HG02759 (cell line): ENCODE measurements at regions not wholly inside any gene's neighbourhood (a gene's known extent, or its start where the extent isn't known, plus 50 kb on each side); places are given as distances from the start of the nearest gene placed in this dataset.
A peak's percentile ranks its signal among the peaks of the same experiment; 100 is the strongest.
"Not testable (repeated sequence)": the region's sequence is repeated elsewhere in the genome, so short reads cannot be mapped to it uniquely, and the experiment has no call there.

Experiments
- ATAC-seq: cut with Tn5 transposase; IDR thresholded peaks from one replicate; pipeline ENCODE4 v1.9.1; 2021; ENCODE audit warnings: mild to moderate bottlenecking, moderate library complexity; ENCODE audit not compliant: unreplicated experiment

DNA sequence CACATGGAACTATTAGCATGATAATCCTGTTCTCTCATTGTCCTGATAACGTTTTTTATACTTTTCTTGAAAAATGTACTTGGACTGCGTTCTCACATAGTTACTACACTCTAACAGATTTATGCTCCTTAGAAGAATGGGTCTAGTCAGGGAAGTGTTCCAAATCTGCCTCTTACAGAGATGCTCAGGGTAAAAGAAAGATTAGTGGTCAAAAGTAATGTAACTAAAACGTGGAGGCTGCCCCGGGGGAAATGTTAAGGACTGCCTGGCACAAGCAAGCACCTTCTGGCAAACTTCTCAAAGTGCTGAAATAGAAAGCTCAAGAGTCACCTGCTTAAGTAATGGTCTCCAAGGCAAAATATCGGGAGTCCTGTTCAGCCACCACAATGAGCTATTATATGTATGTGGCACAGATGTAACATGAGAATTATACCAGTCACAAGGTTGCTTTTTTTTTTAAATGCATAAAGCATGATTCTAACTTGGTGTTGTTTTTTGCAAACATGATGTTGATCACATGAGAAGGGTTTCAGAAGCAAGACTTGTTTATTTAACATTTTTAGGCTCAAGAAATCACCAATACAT lies 244.5 kb upstream of the JARID2 start:
- no peak for ATAC-seq

GRCh38 chr6:15008269-15008668 lies 237.6 kb upstream of the JARID2 start:
- ATAC-seq, result no peak

DNA sequence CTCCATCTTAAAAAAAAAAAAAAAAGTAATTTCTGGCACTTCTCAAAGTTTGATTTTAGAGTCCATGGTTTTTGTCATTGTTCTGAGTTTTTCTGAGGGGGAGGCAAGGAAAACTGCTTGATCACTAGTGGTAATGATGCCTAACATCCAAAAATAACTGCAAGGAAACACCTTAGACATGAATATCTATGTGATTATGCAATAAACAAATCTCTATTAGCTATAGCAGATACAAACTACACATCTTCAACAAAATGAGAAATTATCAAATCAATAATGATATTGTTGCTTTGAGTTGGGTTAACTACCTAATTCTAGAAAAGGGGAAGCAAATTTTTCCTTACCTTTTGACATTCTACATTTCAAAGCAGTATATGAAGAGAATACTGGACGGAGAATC lies 230.9 kb upstream of the JARID2 start:
- ATAC-seq, result no peak

DNA sequence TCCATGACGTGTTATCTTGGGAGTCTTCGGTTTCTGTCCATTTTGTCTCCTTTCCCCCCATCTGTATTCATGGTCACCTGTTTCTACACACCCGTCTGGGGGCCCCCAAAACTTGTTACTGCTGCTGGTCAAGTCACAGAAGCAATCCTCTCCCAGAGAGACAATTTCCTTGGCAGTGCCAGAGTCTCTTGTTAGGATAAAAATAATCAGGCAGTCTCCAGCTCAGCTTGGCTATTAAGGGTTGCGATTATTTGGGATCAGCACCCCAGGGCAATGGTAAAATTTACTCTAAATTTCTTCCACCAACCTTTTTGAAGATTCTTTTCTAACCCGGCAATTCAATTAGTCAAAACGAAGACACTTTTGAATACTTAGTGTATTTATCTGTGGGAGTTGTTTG lies 229.1 kb upstream of the JARID2 start:
- no peak for ATAC-seq

- no peak for ATAC-seq
These were observed 228.6 kb upstream of the JARID2 start for GRCh38 chr6:15017261-15017660.

DNA sequence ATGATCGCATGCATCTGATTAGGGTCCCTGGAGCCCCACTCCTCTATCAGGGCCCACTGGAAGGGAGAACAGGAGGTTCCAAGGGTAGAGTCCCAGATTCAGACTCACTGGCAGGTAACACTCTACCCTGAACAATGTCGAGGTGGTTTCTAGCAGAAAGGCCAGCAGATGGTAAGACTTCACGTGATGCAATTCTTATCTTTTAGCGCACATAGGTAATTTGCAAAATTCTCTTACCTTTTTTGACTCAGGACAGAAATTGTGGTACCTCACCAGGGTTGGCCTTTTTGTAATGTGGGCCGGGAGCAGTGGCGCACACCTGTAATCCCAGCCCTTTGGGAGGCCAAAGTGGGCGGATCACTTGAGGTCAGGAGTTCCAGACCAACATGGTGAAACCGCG lies 228.1 kb upstream of the JARID2 start:
- no peak for ATAC-seq

DNA sequence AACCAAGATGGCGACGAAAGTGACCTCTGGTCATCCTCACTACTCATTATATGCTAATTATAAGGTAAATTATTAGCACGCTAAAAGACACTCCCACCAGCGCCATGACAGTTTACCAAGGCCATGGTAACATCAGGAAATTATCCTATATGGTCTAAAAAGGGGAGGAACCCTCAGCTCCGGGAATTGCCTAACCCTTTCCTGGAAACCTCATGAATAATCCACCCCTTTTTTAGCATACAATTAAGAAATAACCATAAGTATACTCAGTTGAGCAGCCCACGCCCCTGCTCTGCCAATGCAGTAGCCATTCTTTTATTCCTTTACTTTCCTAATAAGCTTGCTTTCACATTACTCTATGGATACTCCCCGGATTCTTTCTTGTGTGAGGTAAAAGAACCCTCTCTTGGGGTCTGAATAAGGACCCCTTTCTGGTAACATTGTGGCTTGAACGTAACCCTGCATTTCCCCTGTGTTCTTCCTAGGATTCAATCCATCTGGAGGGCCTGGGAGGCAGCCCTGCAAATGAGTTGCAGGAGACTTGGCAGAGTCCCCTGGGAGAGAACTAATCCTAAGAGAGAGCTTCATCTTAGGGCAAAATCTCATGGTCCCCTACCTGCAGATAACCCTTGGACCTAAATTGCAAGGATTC lies 225.6 kb upstream of the JARID2 start:
- no peak for ATAC-seq

DNA sequence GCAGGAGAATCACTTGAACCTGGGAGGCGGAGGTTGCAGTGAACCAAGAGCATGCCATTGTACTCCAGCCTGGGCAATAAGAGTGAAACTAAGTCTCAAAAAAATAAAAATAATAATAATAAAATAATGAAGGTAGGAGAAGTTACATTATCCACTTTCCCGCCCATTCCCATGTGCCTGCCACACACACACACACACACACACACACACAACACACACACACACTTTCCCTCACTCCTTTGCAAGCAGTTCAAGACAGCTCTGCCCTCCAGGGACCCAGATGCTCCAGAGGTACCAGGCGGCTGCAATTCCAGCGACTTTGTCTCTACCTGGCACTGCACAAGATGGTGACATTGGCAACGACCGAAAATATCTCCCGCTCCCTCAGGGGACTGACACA lies 224.8 kb upstream of the JARID2 start:
- ATAC-seq, result no peak

DNA sequence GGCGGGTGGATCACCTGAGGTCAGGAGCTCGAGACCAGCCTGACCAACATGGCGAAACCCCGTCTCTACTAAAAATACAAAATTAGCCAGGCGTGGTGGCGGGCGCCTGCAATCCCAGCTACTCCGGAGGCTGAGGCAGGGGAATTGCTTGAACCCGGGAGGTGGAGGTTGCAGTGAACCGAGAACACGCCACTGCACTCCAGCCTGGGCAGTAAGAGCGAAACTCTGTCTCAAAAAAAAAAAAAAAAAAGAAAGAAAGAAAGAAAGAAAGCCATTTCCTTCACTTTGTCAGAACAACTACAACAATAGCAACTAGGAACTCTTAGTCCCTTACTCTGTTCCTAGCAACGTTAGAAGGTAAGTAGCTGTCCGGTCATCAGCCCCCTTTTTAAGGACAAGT lies 222.9 kb upstream of the JARID2 start:
- ATAC-seq, result not testable (repeated sequence)

DNA sequence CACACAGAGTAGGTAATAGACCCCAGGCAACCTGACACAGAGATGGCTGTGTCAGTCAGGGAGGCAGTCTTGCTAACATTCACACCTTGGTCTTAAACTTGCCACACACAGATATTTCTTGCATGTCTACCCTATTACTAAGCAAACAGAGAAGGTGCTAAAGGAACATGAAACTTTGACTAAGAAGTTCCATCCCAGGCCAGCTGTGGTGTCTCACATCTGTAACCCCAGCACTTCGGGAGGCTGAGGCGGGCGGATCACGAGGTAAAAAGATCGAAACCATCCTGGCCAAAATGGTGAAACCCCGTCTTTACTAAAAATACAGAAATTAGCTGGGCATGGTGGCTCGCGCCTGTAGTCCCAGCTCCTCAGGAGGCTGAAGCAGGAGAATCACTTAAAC lies 222.4 kb upstream of the JARID2 start:
- peak; percentile 87 for ATAC-seq

DNA sequence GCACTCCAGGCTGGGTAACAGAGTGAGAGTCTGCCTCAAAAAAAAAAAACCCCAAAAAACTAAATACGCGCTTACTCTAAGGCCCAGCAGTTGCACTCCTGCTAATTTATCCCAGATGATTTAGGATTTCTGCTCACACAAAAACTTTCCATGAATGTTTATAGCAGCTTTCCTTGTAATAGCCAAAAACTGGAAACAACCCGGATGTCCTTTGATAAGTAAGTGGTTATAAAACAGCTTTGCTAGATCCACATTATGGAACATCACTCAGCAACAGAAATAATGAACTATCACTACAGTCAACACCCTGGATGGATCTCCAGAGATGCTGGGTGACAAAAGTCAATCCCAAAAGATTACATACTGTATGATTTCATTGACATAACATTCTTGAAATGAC lies 220.4 kb upstream of the JARID2 start:
- no peak for ATAC-seq

- no peak for ATAC-seq
These were observed 219.0 kb upstream of the JARID2 start for GRCh38 chr6:15026832-15027231.

GRCh38 chr6:15027472-15027871 lies 218.4 kb upstream of the JARID2 start:
- no peak for ATAC-seq

DNA sequence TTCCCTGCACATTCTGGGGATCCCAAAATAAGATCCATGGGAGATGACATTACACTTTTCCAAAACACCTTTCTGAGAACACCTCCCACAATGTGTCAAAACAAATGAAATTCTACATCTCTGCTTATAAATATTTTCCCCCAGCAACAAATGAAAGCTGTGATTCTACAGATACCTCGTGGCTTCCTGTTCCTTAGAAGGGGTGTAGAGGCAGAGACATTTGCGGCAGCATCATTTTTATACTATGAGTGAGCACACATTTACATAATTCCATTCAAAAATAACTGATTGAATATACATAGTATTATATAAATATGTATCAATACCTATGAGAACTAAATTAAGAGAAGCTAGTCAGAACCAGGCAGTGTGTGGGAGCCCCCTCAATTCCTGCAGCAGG lies 213.9 kb upstream of the JARID2 start:
- ATAC-seq, result no peak

DNA sequence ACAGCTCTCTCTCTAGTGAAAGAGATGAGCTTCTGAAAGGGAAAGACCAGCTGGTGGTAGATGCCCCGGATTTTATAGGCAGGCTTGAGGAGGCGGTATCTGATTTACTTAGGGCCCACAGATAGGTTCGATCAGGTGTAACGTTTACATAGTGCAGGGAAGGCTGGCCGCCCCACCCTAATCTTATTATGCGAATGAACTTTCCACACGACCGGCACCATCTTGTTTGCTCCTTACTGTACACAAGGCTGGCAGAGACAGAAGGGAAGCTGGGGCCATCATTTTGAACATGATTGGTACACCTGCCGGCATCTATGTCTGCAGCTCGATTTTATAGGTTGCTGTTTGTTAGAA lies 212.0 kb upstream of the JARID2 start:
- ATAC-seq, result no peak

DNA sequence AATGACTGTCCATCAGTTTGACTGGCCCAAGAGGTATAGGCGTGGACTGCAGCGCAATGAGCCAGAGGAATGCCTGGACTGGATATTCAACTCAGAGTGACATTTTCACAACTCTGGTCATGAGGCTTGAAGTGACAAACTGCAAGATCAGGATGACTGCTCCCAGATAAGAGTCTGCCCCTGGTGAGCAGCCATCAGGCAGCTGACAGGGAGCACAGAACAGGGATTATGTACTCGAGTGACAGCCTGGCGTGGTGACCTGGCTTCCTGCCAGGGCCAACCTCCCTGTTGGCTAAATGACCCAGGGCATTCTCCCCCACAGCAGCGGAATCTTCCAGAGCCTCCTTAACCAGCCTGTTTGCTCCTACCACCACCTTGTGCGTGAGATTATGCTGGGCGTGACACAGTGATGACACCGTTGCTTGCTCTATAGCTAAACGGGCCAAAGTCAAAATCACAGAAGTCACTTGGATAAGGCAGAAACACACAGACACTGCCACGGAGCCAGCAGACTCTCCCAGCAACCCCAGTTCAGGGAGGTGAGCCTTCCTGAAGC lies 209.1 kb upstream of the JARID2 start:
- no peak for ATAC-seq

DNA sequence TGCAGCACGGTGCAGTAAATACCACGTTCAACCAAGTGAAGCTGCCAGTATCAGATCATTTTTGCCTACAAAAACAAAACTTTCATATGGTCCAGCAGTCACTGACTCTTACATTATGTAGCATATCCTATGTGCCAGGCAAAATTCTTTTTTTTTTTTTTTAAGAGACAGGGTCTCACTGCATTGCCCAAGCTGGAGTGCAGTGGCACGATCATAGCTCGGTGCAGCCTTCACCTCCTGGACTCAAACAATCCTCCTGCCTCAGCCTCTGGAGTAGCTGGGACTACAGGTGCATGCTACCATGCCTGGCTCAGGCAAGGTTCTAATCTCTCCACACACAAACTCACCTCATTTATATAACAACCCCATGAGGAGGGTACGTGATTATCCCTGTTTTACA lies 208.6 kb upstream of the JARID2 start:
- ATAC-seq, result no peak

DNA sequence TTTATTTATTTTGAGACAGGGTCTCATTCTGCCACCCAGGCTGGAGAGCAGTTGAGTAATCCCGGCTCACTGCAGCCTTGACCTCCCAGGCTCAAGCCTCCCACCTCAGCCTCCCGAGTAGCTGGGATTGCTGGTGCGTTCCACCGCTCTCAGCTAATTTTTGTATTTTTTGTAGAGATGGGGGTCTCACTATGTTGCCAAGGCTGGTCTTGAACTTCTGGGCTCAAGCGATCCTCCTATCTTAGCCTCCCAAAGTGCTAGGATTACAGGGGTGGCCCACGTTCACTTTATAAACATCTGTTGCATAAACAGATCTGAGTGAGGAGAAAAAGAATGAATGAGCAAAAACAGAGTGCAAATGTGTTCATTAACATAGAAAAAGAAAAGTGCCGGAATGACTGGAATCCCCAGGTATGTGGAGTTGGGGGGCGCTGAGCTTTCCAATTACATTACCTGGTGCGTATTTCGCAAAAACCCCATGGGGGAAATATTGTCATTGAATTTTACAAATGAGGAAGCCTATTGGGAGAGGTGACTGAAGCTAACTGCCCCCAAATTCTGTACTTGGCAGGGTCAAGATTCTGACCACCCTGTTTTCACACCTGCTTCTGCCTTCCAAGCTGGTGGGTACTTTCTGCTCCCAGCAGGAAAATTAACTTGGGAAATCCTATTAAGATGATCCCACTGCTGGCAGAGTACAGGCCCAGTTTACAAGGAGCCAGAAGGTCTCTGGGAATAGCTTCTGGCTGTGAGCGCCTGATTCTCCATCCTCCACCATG lies 207.7 kb upstream of the JARID2 start:
- no peak for ATAC-seq

DNA sequence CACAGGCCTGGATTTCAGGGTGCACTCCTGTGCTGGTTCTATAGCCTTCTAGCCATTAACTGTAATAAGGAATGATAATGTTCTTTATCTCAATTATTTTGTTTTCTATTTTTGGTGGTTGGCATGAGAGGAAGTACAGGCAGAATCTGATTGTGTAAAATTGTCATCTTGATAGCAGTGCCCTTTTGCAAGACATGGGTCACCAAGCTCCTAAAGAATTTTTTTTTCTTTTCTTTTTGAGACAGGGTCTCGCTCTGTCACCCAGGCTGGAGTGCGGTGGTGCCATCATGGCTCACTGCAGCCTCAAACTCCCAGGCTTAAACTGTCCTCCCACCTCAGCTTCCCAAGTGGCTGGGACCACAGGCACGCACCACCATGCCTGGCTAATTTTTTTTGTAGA lies 206.7 kb upstream of the JARID2 start:
- no peak for ATAC-seq

DNA sequence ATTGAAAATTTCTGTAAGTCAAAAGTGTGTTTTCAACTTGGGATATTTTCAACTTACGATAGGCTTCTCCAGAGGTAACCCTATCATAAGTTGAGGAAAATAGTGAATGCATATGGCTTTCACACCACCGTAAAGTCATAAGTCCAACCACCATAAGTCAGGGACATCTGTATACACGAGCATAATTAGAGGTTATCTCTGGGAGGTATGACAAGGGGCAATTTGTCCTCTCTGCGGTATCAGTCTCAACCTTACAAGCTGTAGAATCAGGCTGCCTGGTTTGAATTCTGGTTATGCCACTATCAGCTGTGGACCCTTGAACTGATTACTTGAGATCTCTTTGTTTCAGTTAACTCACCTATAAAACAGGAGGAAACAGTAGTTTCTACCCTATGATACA lies 202.9 kb upstream of the JARID2 start:
- ATAC-seq, result no peak

- ATAC-seq, result no peak
These were observed 201.6 kb upstream of the JARID2 start for GRCh38 chr6:15044146-15044882.
